ENCODE measurements at regions not wholly inside any gene's neighbourhood (a gene's known extent, or its start where the extent isn't known, plus 50 kb on each side); places are given as distances from the start of the nearest gene placed in this dataset.
"Not testable (repeated sequence)": the region's sequence is repeated elsewhere in the genome, so short reads cannot be mapped to it uniquely, and the experiment has no call there.

DNA sequence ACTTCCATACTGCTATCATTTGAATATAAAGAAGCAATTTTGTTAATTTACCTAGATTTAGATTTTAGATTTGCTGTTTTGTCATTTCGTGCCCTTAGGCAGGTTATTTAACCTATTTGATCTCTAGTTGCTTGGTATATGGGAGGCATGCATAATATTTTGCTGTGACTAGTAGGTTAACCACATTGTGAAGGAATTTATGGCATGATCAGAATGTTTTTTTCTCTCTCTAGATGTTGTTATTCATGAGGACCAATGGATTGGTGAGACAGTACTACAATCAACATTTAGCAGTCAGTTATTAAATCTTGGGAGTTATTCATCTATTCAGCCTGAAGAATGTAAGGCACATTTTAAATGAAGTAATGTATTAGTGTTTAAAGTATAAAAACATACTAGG lies 67.2 kb downstream of the SYT15B start:
- TF ChIP-seq ARNT (IDR thresholded peaks at IDR 0.05); ELF4 (IDR thresholded peaks at IDR 0.05); FOXK2 (IDR thresholded peaks at IDR 0.05); SUZ12 (IDR thresholded peaks at IDR 0.05); BHLHE40 (IDR thresholded peaks at IDR 0.05; ENCODE audit: borderline replicate concordance); LEF1 (IDR thresholded peaks at IDR 0.05; ENCODE audit: borderline replicate concordance); NFRKB (IDR thresholded peaks at IDR 0.05): not testable (repeated sequence)
- TF ChIP-seq, protein P1, sequence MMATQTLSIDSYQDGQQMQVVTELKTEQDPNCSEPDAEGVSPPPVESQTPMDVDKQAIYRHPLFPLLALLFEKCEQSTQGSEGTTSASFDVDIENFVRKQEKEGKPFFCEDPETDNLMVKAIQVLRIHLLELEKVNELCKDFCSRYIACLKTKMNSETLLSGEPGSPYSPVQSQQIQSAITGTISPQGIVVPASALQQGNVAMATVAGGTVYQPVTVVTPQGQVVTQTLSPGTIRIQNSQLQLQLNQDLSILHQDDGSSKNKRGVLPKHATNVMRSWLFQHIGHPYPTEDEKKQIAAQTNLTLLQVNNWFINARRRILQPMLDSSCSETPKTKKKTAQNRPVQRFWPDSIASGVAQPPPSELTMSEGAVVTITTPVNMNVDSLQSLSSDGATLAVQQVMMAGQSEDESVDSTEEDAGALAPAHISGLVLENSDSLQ (IDR thresholded peaks at IDR 0.05): not testable (repeated sequence)
